IMR-90 (cell line): ENCODE measurements at regions not wholly inside any gene's neighbourhood (a gene's known extent, or its start where the extent isn't known, plus 50 kb on each side); places are given as distances from the start of the nearest gene placed in this dataset.

Experiments used
- POLR2A ChIP-seq: IDR thresholded peaks from 2 replicates; pipeline ENCODE4 v1.6.1; 2012; ENCODE audit warnings: mild to moderate bottlenecking, low read depth, low read length
- RAD21 ChIP-seq: IDR thresholded peaks from 2 replicates; pipeline ENCODE4 v1.6.1; 2012; ENCODE audit warnings: low read length, improper control_type of control experiment
- USF2 ChIP-seq: fragments of 150-350 bp; IDR thresholded peaks from 2 replicates; pipeline ENCODE4 v1.6.1; 2017; ENCODE audit warnings: mild to moderate bottlenecking, antibody characterized with exemption, low read length, low read depth

- TF ChIP-seq POLR2A (no peak), USF2 (no peak), RAD21 (no peak)
Observed at GRCh38 chr5:53426512-53426830, 54.0 kb upstream of the FST start.
